Vagina (tissue), 2 donors: ENCODE measurements at regions not wholly inside any gene's neighbourhood (a gene's known extent, or its start where the extent isn't known, plus 50 kb on each side); places are given as distances from the start of the nearest gene placed in this dataset.

Experiments used
- POLR2A ChIP-seq, 2 donors: fragments of 450-650 bp; IDR thresholded peaks; one replicate each; pipeline ENCODE4 v1.6.1; 2017; ENCODE audit warnings: antibody characterized with exemption in 2 of 2, mild to moderate bottlenecking in 2 of 2, moderate library complexity in 2 of 2
- POLR2AphosphoS5 ChIP-seq, 2 donors: sonication (generic); formaldehyde crosslinking; IDR thresholded peaks; one replicate each; pipeline ENCODE4 v1.9.0; 2017; ENCODE audit warnings: antibody characterized with exemption in 2 of 2, mild to moderate bottlenecking in 2 of 2, low read depth in 1 of 2; ENCODE audit not compliant: insufficient read depth in 1 of 2
- TF ChIP-seq, protein P1 (sequence below), 3 experiments: fragments of 450-650 bp in 2 of 3; fragments of 200-600 bp in 1 of 3; sonication (generic) in 1 of 3; IDR thresholded peaks; one replicate each; pipeline ENCODE4 v1.5.1; 2017 to 2019; ENCODE audit warnings: antibody characterized with exemption in 3 of 3, mild to moderate bottlenecking in 2 of 3, moderate library complexity in 2 of 3

DNA sequence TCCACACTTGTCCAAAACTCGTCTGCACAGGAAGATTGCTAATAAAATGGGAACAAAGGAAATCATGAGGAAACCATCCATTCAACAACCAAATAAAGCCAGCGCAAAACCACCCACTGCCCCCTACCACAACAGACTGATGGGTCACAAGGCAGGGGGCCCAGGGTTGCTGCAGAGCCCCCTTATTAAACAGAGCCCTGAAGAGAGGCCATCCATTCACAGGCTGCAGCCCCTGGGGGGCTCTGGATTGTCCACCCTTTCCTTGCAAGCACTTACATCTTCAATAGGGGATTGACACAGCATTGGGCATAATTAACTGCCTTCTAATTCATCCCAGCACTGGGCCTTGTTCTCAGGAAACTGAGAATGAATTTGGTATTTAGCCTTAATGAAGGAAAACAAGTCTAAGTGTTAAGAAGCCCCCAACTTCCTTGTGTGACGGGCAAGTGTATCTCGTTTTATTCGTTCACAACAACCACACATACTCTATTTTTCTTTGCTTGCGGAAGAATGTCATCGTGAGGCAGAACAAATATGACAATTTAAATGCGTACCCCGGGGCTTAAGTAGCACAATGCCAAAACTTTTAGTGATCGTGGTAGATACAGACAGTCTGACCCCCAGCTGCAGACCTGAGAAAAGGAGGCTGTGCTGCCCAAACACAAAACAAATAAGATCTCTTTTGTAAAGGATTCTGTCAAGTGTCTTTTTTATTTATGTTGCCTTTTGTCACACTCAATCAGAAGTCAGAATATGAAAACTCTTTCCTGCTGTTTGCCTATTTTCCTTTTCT, 144.0 kb downstream of the SEMA6D start:
- TF ChIP-seq, protein P1, sequence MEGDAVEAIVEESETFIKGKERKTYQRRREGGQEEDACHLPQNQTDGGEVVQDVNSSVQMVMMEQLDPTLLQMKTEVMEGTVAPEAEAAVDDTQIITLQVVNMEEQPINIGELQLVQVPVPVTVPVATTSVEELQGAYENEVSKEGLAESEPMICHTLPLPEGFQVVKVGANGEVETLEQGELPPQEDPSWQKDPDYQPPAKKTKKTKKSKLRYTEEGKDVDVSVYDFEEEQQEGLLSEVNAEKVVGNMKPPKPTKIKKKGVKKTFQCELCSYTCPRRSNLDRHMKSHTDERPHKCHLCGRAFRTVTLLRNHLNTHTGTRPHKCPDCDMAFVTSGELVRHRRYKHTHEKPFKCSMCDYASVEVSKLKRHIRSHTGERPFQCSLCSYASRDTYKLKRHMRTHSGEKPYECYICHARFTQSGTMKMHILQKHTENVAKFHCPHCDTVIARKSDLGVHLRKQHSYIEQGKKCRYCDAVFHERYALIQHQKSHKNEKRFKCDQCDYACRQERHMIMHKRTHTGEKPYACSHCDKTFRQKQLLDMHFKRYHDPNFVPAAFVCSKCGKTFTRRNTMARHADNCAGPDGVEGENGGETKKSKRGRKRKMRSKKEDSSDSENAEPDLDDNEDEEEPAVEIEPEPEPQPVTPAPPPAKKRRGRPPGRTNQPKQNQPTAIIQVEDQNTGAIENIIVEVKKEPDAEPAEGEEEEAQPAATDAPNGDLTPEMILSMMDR (IDR thresholded peaks at IDR 0.05): no peak
- TF ChIP-seq POLR2A (IDR thresholded peaks at IDR 0.05) (no peak), POLR2AphosphoS5 (IDR thresholded peaks at IDR 0.05; ENCODE audit: insufficient read depth in 1 of 2, low read depth in 1 of 2) (no peak)
